Right lobe of liver (tissue), 4 donors: ENCODE measurements at regions not wholly inside any gene's neighbourhood (a gene's known extent, or its start where the extent isn't known, plus 50 kb on each side); places are given as distances from the start of the nearest gene placed in this dataset.

ENCODE experiments used
- CTCF ChIP-seq, 4 donors: fragments of 200-600 bp in 3 of 4; fragments of 450-650 bp in 1 of 4; IDR thresholded peaks; one replicate each; pipeline versions ENCODE4 v1.5.1 to v1.8.0; 2016 to 2022; ENCODE audit warnings: antibody characterized with exemption in 4 of 4, mild to moderate bottlenecking in 2 of 4
- POLR2A ChIP-seq: fragments of 450-650 bp; IDR thresholded peaks from one replicate; pipeline ENCODE4 v1.6.1; 2017; ENCODE audit warnings: antibody characterized with exemption, mild to moderate bottlenecking
- donor health status: DM: no; HTN: no; CAD: no.
- donor health status: DM: no; HTN: no; CAD: no.
- donor health status: DM: no; HTN: yes; CAD: no.

- TF ChIP-seq POLR2A (no peak), CTCF (IDR thresholded peaks at IDR 0.05) (no peak)
These were observed 167.2 kb downstream of the SS18 start for GRCh38 chr18:25923193-25923592.
